ENCODE measurements at regions not wholly inside any gene's neighbourhood (a gene's known extent, or its start where the extent isn't known, plus 50 kb on each side); places are given as distances from the start of the nearest gene placed in this dataset.
"Not testable (repeated sequence)": the region's sequence is repeated elsewhere in the genome, so short reads cannot be mapped to it uniquely, and the experiment has no call there.

DNA sequence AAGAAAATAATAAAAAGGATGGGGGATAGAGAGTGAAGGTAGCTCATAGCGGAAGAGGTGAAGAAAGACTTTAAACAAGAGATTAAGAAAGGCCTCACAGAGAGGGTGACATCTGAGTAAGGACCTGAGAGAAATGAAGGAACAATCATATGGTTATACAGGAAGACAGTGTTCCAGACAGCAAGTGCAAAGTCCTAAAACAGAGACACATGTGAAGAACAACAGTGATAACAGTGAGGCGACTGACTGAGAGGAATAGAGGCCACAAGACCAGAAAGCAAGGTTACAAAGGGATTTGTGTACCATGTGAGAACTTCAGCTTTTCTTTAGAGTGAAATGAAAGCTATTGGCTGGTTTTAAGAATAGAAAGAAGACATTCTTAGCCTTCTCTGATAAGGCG, 141.6 kb upstream of the PALMD start:
- no peak for DNase-seq (ENCODE audit: low spot score)
- no peaks in the 10 kb centered on the region for H3K36me3 ChIP-seq (ENCODE audit: insufficient read depth, low read length, poor library complexity, severe bottlenecking)
- no peak for TF ChIP-seq EZH2 (IDR thresholded peaks at IDR 0.05; ENCODE audit: borderline replicate concordance, low read depth, low read length, poor library complexity, severe bottlenecking)
- TF ChIP-seq, protein P1, sequence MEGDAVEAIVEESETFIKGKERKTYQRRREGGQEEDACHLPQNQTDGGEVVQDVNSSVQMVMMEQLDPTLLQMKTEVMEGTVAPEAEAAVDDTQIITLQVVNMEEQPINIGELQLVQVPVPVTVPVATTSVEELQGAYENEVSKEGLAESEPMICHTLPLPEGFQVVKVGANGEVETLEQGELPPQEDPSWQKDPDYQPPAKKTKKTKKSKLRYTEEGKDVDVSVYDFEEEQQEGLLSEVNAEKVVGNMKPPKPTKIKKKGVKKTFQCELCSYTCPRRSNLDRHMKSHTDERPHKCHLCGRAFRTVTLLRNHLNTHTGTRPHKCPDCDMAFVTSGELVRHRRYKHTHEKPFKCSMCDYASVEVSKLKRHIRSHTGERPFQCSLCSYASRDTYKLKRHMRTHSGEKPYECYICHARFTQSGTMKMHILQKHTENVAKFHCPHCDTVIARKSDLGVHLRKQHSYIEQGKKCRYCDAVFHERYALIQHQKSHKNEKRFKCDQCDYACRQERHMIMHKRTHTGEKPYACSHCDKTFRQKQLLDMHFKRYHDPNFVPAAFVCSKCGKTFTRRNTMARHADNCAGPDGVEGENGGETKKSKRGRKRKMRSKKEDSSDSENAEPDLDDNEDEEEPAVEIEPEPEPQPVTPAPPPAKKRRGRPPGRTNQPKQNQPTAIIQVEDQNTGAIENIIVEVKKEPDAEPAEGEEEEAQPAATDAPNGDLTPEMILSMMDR (conservative IDR thresholded peaks at IDR 0.05; ENCODE audit: low read depth, low read length), result no peak
- no peak overlapping the region for H3K4me3 ChIP-seq (ENCODE audit: low read depth, low read length, poor library complexity, severe bottlenecking)
- H3K27me3 ChIP-seq (replicated peaks; ENCODE audit: insufficient read depth, low read depth, low read length, poor library complexity), result no peaks in the 10 kb centered on the region
- H3K27ac ChIP-seq (ENCODE audit: low read depth, low read length, poor library complexity, severe bottlenecking), result no peak overlapping the region
- POLR2A ChIA-PET (ENCODE audit: low non-redundant PET), result no interaction called here
- intact Hi-C loops (cut with micrococcal nuclease; ENCODE audit: unreplicated experiment), result no loop called here
- BruUV-seq (replicated peaks), result no TSS peak
- CTCF ChIA-PET, result no interaction called here
- no peaks in the 10 kb centered on the region for H3K4me1 ChIP-seq (ENCODE audit: insufficient read depth, low read length, poor library complexity, severe bottlenecking)
- H3K9me3 ChIP-seq (ENCODE audit: low read depth, low read length, poor library complexity, severe bottlenecking), result no peaks in the 10 kb centered on the region

DNA sequence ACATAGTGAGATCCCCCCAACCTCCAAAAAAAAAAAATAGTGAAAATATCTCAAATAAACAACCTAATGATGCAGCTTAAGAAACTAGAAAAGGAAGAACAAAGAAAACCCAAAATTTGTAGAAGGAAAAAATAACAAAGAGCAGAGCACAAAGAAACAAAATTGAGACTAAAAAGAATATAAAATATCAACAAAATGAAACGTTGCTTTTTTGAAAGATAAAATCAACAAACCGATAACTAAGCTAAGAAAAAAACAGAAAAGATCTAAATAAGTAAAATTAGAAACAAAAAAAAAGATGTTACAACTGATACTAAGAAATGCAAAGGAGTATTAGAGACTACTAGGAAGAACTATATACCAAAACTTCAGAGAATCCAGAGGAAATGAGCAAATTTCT, 139.3 kb upstream of the PALMD start:
- ChIA-PET CTCF (no interaction called here), POLR2A (ENCODE audit: low non-redundant PET) (no interaction called here)
- DNase-seq (ENCODE audit: low spot score), result no peak
- no peaks in the 10 kb centered on the region for H3K36me3 ChIP-seq (ENCODE audit: insufficient read depth, low read length, poor library complexity, severe bottlenecking)
- H3K4me3 ChIP-seq (ENCODE audit: low read depth, low read length, poor library complexity, severe bottlenecking), result no peak overlapping the region
- H3K27ac ChIP-seq (ENCODE audit: low read depth, low read length, poor library complexity, severe bottlenecking), result no peak overlapping the region
- BruUV-seq (replicated peaks), result no TSS peak
- intact Hi-C loops (cut with micrococcal nuclease; ENCODE audit: unreplicated experiment), result no loop called here
- H3K4me1 ChIP-seq (ENCODE audit: insufficient read depth, low read length, poor library complexity, severe bottlenecking), result no peaks in the 10 kb centered on the region
- no peaks in the 10 kb centered on the region for H3K27me3 ChIP-seq (replicated peaks; ENCODE audit: insufficient read depth, low read depth, low read length, poor library complexity)
- TF ChIP-seq EZH2 (IDR thresholded peaks at IDR 0.05; ENCODE audit: borderline replicate concordance, low read depth, low read length, poor library complexity, severe bottlenecking), result no peak
- TF ChIP-seq, protein P1 (conservative IDR thresholded peaks at IDR 0.05; ENCODE audit: low read depth, low read length), result no peak
- H3K9me3 ChIP-seq (ENCODE audit: low read depth, low read length, poor library complexity, severe bottlenecking), result no peaks in the 10 kb centered on the region

DNA sequence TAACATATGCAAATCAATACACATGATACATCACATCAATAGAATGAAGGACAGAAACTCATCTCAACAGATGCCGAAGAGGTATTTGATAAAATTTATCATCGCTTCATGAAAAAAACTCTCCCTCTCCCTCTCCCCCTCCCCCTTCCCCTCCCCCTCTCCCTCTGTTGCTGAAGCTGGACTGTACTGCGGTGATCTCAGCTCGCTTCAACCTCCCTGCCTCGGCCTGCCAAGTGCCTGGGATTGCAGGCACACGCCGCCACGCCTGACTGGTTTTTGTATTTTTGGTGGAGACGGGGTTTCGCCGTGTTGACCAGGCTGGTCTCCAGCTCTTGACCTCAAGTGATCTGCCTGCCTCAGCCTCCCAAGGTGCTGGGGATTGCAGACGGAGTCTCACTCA, 138.5 kb upstream of the PALMD start:
- H3K36me3 ChIP-seq (ENCODE audit: insufficient read depth, low read length, poor library complexity, severe bottlenecking); intact Hi-C loops (cut with micrococcal nuclease; ENCODE audit: unreplicated experiment); CTCF ChIA-PET; DNase-seq (ENCODE audit: low spot score); H3K27ac ChIP-seq (ENCODE audit: low read depth, low read length, poor library complexity, severe bottlenecking); H3K9me3 ChIP-seq (ENCODE audit: low read depth, low read length, poor library complexity, severe bottlenecking); H3K4me1 ChIP-seq (ENCODE audit: insufficient read depth, low read length, poor library complexity, severe bottlenecking); H3K27me3 ChIP-seq (replicated peaks; ENCODE audit: insufficient read depth, low read depth, low read length, poor library complexity); POLR2A ChIA-PET (ENCODE audit: low non-redundant PET); H3K4me3 ChIP-seq (ENCODE audit: low read depth, low read length, poor library complexity, severe bottlenecking); BruUV-seq (replicated peaks): not testable (repeated sequence)

DNA sequence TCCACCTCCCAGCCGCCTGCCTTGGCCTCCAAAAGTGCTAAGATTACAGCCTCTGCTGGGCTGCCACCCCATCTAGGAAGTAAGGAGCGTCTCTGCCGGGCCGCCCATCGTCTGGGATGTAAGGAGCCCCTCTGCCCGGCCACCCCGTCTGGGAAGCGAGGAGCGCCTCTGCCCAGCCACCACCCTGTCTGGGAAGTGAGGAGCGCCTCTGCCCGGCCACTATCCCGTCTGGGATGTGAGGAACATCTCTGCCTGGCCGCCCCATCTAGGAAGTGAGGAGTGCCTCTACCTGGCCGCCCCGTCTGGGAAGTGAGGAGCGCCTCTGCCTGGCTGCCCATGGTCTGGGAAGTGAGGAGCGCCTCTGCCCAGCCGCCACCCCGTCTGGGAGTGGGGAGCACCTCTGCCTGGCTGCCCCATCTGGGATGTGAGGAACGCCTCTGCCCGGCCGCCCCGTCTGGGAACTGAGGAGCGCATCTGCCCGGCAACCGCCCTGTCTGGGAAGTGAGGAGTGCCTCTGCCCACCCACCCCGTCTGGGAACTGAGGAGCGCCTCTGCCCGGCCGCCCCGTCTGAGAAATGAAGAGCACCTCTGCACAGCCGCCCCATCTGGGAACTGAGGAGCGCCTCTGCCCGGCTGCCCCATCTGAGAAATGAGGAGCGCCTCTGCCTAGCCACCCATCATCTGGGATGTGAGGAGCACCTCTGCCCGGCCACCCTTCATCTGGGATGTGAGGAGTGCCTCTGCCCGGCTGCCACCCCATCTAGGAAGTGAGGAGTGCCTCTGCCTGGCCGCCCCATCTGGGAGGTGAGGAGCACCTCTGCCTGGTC, 137.8 kb upstream of the PALMD start:
- Histone ChIP-seq H3K4me1 (ENCODE audit: insufficient read depth, low read length, poor library complexity, severe bottlenecking) (no peaks in the 10 kb centered on the region), H3K27me3 (replicated peaks; ENCODE audit: insufficient read depth, low read depth, low read length, poor library complexity) (no peaks in the 10 kb centered on the region), H3K36me3 (ENCODE audit: insufficient read depth, low read length, poor library complexity, severe bottlenecking) (no peaks in the 10 kb centered on the region), H3K9me3 (ENCODE audit: low read depth, low read length, poor library complexity, severe bottlenecking) (no peaks in the 10 kb centered on the region), H3K27ac (ENCODE audit: low read depth, low read length, poor library complexity, severe bottlenecking) (no peak overlapping the region), H3K4me3 (ENCODE audit: low read depth, low read length, poor library complexity, severe bottlenecking) (no peak overlapping the region)
- CTCF ChIA-PET, result no interaction called here
- POLR2A ChIA-PET (ENCODE audit: low non-redundant PET), result no interaction called here
- no peak for DNase-seq (ENCODE audit: low spot score)
- no TSS peak for BruUV-seq (replicated peaks)
- TF ChIP-seq, protein P1 (conservative IDR thresholded peaks at IDR 0.05; ENCODE audit: low read depth, low read length), result no peak
- no peak for TF ChIP-seq EZH2 (IDR thresholded peaks at IDR 0.05; ENCODE audit: borderline replicate concordance, low read depth, low read length, poor library complexity, severe bottlenecking)
- intact Hi-C loops (cut with micrococcal nuclease; ENCODE audit: unreplicated experiment), result no loop called here

DNA sequence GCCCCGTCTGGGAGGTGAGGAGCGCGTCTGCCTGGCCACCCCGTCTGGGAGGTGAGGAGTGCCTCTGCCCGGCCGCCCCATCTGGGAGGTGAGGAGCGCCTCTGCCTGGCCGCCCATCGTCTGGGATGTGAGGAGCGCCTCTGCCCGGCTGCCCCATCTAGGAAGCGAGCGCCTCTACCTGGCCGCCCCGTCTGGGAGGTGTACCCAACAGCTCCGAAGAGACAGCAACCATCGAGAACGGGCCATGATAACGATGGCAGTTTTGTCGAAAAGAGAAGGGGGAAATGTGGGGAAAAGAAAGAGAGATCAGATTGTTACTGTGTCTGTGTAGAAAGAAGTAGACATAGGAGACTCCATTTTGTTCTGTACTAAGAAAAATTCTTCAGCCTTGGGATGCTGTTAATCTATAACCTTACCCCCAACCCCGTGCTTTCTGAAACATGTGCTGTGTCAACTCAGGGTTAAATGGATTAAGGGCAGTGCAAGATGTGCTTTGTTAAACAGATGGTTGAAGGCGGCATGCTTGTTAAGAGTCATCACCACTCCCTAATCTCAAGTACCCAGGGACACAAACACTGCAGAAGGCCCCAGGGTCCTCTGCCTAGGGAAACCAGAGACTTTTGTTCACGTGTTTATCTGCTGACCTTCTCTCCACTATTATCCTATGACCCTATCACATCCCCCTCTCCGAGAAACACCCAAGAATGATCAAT, 137.0 kb upstream of the PALMD start:
- BruUV-seq (replicated peaks); DNase-seq (ENCODE audit: low spot score); H3K27me3 ChIP-seq (replicated peaks; ENCODE audit: insufficient read depth, low read depth, low read length, poor library complexity); intact Hi-C loops (cut with micrococcal nuclease; ENCODE audit: unreplicated experiment); H3K9me3 ChIP-seq (ENCODE audit: low read depth, low read length, poor library complexity, severe bottlenecking); H3K27ac ChIP-seq (ENCODE audit: low read depth, low read length, poor library complexity, severe bottlenecking); H3K4me1 ChIP-seq (ENCODE audit: insufficient read depth, low read length, poor library complexity, severe bottlenecking); CTCF ChIA-PET; H3K36me3 ChIP-seq (ENCODE audit: insufficient read depth, low read length, poor library complexity, severe bottlenecking); POLR2A ChIA-PET (ENCODE audit: low non-redundant PET); H3K4me3 ChIP-seq (ENCODE audit: low read depth, low read length, poor library complexity, severe bottlenecking): not testable (repeated sequence)

Measured in A673 (cell line).